ENCODE measurements at regions not wholly inside any gene's neighbourhood (a gene's known extent, or its start where the extent isn't known, plus 50 kb on each side); places are given as distances from the start of the nearest gene placed in this dataset.
"Not testable (repeated sequence)": the region's sequence is repeated elsewhere in the genome, so short reads cannot be mapped to it uniquely, and the experiment has no call there.

- TF ChIP-seq CTCF (IDR thresholded peaks at IDR 0.05), result no peak
- Histone ChIP-seq H3K36me3 (no peaks in the 10 kb centered on the region), H3K4me1 (no peaks in the 10 kb centered on the region), H3K27ac (no peak overlapping the region), H3K4me3 (no peak overlapping the region), H3K27me3 (no peaks in the 10 kb centered on the region), H3K9me3 (peaks cover 0 to 8% (median 0%) of the 10 kb centered on the region in 11 donors)
- intact Hi-C loops (cut with DNase I), result no loop called here
- ATAC-seq (no peak), DNase-seq (no peak)
- WGBS, 2 donors, result 89% methylated on average over 1 of the region's 1 CpG
Measured at GRCh38 chr2:209125291-209125690, 298.6 kb upstream of the MAP2 start.

GRCh38 chr2:209138079-209138478 is 285.8 kb upstream of the MAP2 start:
- Histone ChIP-seq H3K36me3 (no peaks in the 10 kb centered on the region), H3K27ac (no peak overlapping the region), H3K4me3 (no peak overlapping the region), H3K9me3 (peaks cover 0 to 16% (median 0%) of the 10 kb centered on the region in 11 donors), H3K4me1 (no peaks in the 10 kb centered on the region), H3K27me3 (no peaks in the 10 kb centered on the region)
- DNase-seq (no peak), ATAC-seq (no peak)
- intact Hi-C loops (cut with DNase I), result no loop called here
- no peak for TF ChIP-seq CTCF (IDR thresholded peaks at IDR 0.05)
- WGBS, 2 donors, result 44% methylated on average over 3 of the region's 3 CpGs

GRCh38 chr2:209141142-209141541 is 282.7 kb upstream of the MAP2 start:
- H3K4me1 ChIP-seq, result peaks cover 0 to 5% (median 0%) of the 10 kb centered on the region in 9 donors

GRCh38 chr2:209141818-209142217 is 282.0 kb upstream of the MAP2 start:
- Histone ChIP-seq H3K9me3 (peaks cover 0 to 10% (median 0%) of the 10 kb centered on the region in 11 donors), H3K27ac (no peak overlapping the region), H3K4me3 (no peak overlapping the region), H3K27me3 (no peaks in the 10 kb centered on the region), H3K4me1 (peaks cover 0 to 6% (median 0%) of the 10 kb centered on the region in 9 donors), H3K36me3 (no peaks in the 10 kb centered on the region)
- WGBS, 2 donors, result 71 to 72% methylated on average over 1 of the region's 1 CpG
- DNase-seq (no peak), ATAC-seq (no peak)
- no peak for TF ChIP-seq CTCF (IDR thresholded peaks at IDR 0.05)
- intact Hi-C loops (cut with DNase I), result no loop called here

More at GRCh38 chr2:209141142-209141541, 282.7 kb upstream of the MAP2 start:
- no peak overlapping the region for H3K27ac ChIP-seq
- H3K36me3 ChIP-seq, result no peaks in the 10 kb centered on the region
- no peaks in the 10 kb centered on the region for H3K27me3 ChIP-seq
- ATAC-seq (no peak), DNase-seq (no peak)
- TF ChIP-seq CTCF (IDR thresholded peaks at IDR 0.05), result no peak
- intact Hi-C loops (cut with DNase I), result no loop called here
- peaks cover 0 to 10% (median 0%) of the 10 kb centered on the region in 11 donors for H3K9me3 ChIP-seq
- H3K4me3 ChIP-seq, result no peak overlapping the region
- 70 to 82% methylated on average over 3 of the region's 3 CpGs for WGBS, 2 donors

- intact Hi-C loops (cut with DNase I); DNase-seq; H3K4me3 ChIP-seq; H3K27ac ChIP-seq; H3K36me3 ChIP-seq; H3K9me3 ChIP-seq; ATAC-seq; H3K27me3 ChIP-seq: not testable (repeated sequence)
- H3K4me1 ChIP-seq, result peaks cover 0 to 18% (median 0%) of the 10 kb centered on the region in 9 donors
- WGBS, 2 donors, result 89 to 96% methylated on average over 28 to 30 of the region's 30 CpGs
Measured at GRCh38 chr2:209145220-209145691, 278.6 kb upstream of the MAP2 start.

All from heart right ventricle (tissue), 16 donors.